SK-N-MC (cell line): ENCODE measurements at regions not wholly inside any gene's neighbourhood (a gene's known extent, or its start where the extent isn't known, plus 50 kb on each side); places are given as distances from the start of the nearest gene placed in this dataset.

Experiments
- EZH2 ChIP-seq: fragments of 200-600 bp; sonication (generic); IDR thresholded peaks from one replicate; pipeline ENCODE4 v1.6.1; 2017; ENCODE audit warnings: antibody characterized with exemption
- FOXP2 ChIP-seq: optimal IDR thresholded peaks from 2 replicates; pipeline ENCODE3; 2011; ENCODE audit warnings: mild to moderate bottlenecking, moderate library complexity; ENCODE audit not compliant: insufficient read depth; ENCODE audit errors: extremely low read length, control extremely low read depth
- POLR2AphosphoS5 ChIP-seq: IDR thresholded peaks from 2 replicates; pipeline ENCODE4 v1.6.1; 2012; ENCODE audit warnings: mild to moderate bottlenecking, low read depth, low read length, borderline replicate concordance

DNA sequence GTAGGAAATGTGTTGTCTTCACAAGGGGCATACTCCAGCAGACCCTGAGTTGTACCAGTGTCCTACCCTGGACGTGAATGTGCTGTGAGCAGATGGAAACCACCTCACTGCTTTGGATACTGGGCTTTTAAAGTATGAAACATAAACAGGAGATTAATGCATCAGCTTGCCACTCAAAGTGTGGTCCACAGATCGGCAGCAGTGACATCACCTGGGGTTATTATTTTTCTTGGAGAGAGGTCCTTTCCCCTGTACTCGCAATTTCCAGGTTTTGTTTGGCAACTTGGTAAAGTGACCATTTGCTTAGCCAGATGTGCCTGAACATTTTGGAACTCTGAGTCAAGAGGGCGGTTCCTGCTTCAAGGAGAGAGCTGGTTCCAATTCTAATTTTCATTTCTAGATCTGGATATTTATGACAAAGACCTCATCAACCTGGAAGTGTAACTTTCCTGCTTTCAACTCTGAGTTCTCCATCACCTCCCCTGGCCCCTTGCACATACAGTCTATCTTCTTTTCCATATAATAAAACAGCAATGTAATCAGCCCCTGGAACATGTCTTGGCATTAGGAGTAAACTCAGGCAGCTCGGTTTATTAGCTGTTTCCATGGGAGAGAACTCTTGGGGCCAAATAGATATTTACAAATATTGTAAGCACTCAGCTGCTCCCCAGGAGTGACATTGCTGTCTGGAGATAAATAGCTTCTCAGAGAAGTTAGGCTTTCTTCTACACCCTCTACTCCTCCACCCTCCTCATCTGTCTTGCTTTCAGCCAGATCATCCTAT, 237.0 kb upstream of the TBX3 start:
- no peak for TF ChIP-seq EZH2
- TF ChIP-seq POLR2AphosphoS5, result no peak
- TF ChIP-seq FOXP2, result no peak
